Lower leg skin (tissue), 3 donors: ENCODE measurements at regions not wholly inside any gene's neighbourhood (a gene's known extent, or its start where the extent isn't known, plus 50 kb on each side); places are given as distances from the start of the nearest gene placed in this dataset.

Experiments
- POLR2A ChIP-seq, 2 donors: fragments of 450-650 bp; IDR thresholded peaks; one replicate each; pipeline ENCODE4 v1.6.1; 2016 to 2017; ENCODE audit warnings: antibody characterized with exemption in 2 of 2, mild to moderate bottlenecking in 1 of 2, moderate library complexity in 1 of 2
- TF ChIP-seq, protein P1 (sequence below), 3 donors: fragments of 450-650 bp; IDR thresholded peaks; one replicate each; pipeline ENCODE4 v1.5.1; 2016; ENCODE audit warnings: antibody characterized with exemption in 3 of 3, mild to moderate bottlenecking in 3 of 3, moderate library complexity in 2 of 3

DNA sequence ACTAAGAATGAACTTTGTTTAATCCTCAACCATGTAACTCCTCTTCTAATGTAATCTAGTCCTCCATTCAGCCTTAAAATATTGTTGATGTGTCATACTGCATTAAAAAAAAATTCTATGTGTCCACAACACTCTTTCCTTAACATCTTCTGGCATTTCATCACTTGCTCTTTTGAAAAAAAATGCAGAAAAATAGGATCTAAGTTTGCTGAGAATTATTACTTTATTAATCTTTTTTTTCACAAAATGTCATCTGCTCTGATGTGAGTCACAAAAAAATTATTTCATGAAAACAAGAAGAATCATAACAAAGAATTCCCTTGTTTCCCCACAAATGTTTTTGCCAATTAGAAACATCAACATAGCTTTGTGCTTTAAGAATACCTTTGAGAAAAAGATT is 410.1 kb upstream of the MGAT4C start:
- TF ChIP-seq, protein P1, sequence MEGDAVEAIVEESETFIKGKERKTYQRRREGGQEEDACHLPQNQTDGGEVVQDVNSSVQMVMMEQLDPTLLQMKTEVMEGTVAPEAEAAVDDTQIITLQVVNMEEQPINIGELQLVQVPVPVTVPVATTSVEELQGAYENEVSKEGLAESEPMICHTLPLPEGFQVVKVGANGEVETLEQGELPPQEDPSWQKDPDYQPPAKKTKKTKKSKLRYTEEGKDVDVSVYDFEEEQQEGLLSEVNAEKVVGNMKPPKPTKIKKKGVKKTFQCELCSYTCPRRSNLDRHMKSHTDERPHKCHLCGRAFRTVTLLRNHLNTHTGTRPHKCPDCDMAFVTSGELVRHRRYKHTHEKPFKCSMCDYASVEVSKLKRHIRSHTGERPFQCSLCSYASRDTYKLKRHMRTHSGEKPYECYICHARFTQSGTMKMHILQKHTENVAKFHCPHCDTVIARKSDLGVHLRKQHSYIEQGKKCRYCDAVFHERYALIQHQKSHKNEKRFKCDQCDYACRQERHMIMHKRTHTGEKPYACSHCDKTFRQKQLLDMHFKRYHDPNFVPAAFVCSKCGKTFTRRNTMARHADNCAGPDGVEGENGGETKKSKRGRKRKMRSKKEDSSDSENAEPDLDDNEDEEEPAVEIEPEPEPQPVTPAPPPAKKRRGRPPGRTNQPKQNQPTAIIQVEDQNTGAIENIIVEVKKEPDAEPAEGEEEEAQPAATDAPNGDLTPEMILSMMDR (IDR thresholded peaks at IDR 0.05) = no peak
- no peak for TF ChIP-seq POLR2A (IDR thresholded peaks at IDR 0.05)
